DND-41 (cell line): ENCODE measurements at regions not wholly inside any gene's neighbourhood (a gene's known extent, or its start where the extent isn't known, plus 50 kb on each side); places are given as distances from the start of the nearest gene placed in this dataset.
"Not testable (repeated sequence)": the region's sequence is repeated elsewhere in the genome, so short reads cannot be mapped to it uniquely, and the experiment has no call there.

Source experiments
- ATAC-seq: fragments of 200-7000 bp; cut with Tn5 transposase; 3 replicates; pipeline ENCODE4 v1.9.1; 2021; ENCODE audit warnings: low read depth; ENCODE audit not compliant: insufficient read depth
- DNase-seq: peaks from one replicate; pipeline ENCODE4 v3.0.0-alpha.2; 2020
- H2AFZ ChIP-seq: 2 replicates; pipeline ENCODE4 v1.6.0; 2012; ENCODE audit warnings: low read depth, low read length
- H3K27ac ChIP-seq: 2 replicates; pipeline ENCODE4 v1.5.1; 2012; ENCODE audit warnings: low read length, inconsistent platforms
- H3K27me3 ChIP-seq: fragments of 200-600 bp; sonication (generic); 2 replicates; pipeline ENCODE4 v1.6.0; 2012; ENCODE audit warnings: low read length, mild to moderate bottlenecking, inconsistent platforms; ENCODE audit not compliant: insufficient read depth, poor library complexity
- H3K36me3 ChIP-seq: 2 replicates; pipeline ENCODE4 v1.5.1; 2012; ENCODE audit warnings: low read length, inconsistent platforms; ENCODE audit not compliant: insufficient read depth
- H3K4me1 ChIP-seq: 2 replicates; pipeline ENCODE4 v1.5.1; 2012; ENCODE audit warnings: mild to moderate bottlenecking, low read length; ENCODE audit not compliant: insufficient read depth
- H3K4me2 ChIP-seq: 2 replicates; pipeline ENCODE4 v1.6.0; 2012; ENCODE audit warnings: mild to moderate bottlenecking, moderate library complexity, low read length, inconsistent platforms; ENCODE audit not compliant: insufficient read depth
- H3K4me3 ChIP-seq, 2 experiments: fragments of 200-600 bp in 1 of 2; shearing (Covaris generic) in 1 of 2; 2 replicates each; pipeline ENCODE4 v1.5.1; 2012 to 2016; ENCODE audit warnings: inconsistent platforms in 2 of 2, low read length in 2 of 2, mild to moderate bottlenecking in 2 of 2, low read depth in 1 of 2, moderate library complexity in 1 of 2
- H3K79me2 ChIP-seq: 2 replicates; pipeline ENCODE4 v1.6.0; 2012; ENCODE audit warnings: low read length, inconsistent platforms; ENCODE audit not compliant: insufficient read depth
- H3K9ac ChIP-seq: 2 replicates; pipeline ENCODE4 v1.6.0; 2012; ENCODE audit warnings: low read depth, mild to moderate bottlenecking, inconsistent platforms, low read length, moderate library complexity
- H3K9me3 ChIP-seq: 2 replicates; pipeline ENCODE4 v1.5.1; 2012; ENCODE audit warnings: low read length, moderate library complexity, mild to moderate bottlenecking, inconsistent platforms; ENCODE audit not compliant: insufficient read depth, severe bottlenecking
- H4K20me1 ChIP-seq: 2 replicates; pipeline ENCODE4 v1.6.0; 2012; ENCODE audit warnings: low read length; ENCODE audit not compliant: insufficient read depth
- EZH2 ChIP-seq: IDR thresholded peaks from 3 replicates; pipeline ENCODE4 v1.6.1; 2012; ENCODE audit warnings: borderline replicate concordance, low read depth, mild to moderate bottlenecking, moderate library complexity, low read length, inconsistent platforms; ENCODE audit not compliant: severe bottlenecking
- TF ChIP-seq, protein P1 (sequence below): IDR thresholded peaks from 2 replicates; pipeline ENCODE4 v1.5.1; 2012; ENCODE audit warnings: borderline replicate concordance, low read length, moderate library complexity, mild to moderate bottlenecking; ENCODE audit not compliant: poor library complexity, severe bottlenecking; ENCODE audit errors: extremely low read depth

DNA sequence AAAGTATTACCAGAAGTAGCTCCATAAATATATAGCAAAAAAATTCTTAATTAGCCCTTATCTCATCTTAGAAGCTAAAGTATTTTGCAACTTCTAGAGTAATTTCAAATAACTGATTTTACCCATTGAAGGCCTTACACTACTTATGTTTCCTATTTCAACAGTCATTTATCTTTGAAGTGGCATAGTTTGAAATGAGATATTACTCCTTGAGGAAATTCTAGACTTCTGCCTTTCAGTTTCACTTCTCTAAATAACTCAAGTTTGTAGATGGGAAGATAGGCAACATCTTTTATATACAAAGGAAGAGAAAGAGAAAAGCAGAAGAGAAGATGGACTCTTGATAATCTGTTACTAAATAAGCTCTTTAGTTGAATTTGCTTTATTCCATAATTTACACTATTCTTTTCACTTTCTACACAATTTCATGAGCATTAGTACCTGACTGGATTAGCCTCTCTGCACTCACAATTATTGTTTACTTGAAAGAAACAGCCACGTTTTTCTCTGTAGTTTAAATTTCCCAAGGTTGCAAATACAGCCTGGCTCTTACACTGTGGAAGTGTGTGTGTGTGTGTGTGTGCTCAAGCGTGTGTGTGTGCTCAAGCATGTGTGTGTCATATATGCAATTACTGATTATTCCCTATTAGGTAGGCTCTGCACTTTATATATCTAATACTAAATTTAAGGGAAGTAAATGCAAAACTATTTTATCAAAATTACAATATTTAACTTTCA is 60.6 kb upstream of the EMB start:
- TF ChIP-seq EZH2: no peak
- TF ChIP-seq, protein P1, sequence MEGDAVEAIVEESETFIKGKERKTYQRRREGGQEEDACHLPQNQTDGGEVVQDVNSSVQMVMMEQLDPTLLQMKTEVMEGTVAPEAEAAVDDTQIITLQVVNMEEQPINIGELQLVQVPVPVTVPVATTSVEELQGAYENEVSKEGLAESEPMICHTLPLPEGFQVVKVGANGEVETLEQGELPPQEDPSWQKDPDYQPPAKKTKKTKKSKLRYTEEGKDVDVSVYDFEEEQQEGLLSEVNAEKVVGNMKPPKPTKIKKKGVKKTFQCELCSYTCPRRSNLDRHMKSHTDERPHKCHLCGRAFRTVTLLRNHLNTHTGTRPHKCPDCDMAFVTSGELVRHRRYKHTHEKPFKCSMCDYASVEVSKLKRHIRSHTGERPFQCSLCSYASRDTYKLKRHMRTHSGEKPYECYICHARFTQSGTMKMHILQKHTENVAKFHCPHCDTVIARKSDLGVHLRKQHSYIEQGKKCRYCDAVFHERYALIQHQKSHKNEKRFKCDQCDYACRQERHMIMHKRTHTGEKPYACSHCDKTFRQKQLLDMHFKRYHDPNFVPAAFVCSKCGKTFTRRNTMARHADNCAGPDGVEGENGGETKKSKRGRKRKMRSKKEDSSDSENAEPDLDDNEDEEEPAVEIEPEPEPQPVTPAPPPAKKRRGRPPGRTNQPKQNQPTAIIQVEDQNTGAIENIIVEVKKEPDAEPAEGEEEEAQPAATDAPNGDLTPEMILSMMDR: no peak
- H4K20me1 ChIP-seq: no peaks in the 10 kb centered on the region
- ATAC-seq (peak; percentile 95), DNase-seq (peak; percentile 30)
- H3K9me3 ChIP-seq: no peaks in the 10 kb centered on the region
- peak overlapping the region; percentile 48 for H3K9ac ChIP-seq
- peak overlapping the region; percentile 58 for H3K4me2 ChIP-seq
- no peaks in the 10 kb centered on the region for H3K27me3 ChIP-seq
- H3K4me1 ChIP-seq: peaks cover 39% of the 10 kb centered on the region
- H3K4me3 ChIP-seq: peak overlapping the region in 1 of 2 experiments; percentile 34; a peak in 2 of 4 replicates
- no peaks in the 10 kb centered on the region for H3K79me2 ChIP-seq
- H2AFZ ChIP-seq: peak overlapping the region; percentile 46
- no peaks in the 10 kb centered on the region for H3K36me3 ChIP-seq
- peak overlapping the region; percentile 87 for H3K27ac ChIP-seq

DNA sequence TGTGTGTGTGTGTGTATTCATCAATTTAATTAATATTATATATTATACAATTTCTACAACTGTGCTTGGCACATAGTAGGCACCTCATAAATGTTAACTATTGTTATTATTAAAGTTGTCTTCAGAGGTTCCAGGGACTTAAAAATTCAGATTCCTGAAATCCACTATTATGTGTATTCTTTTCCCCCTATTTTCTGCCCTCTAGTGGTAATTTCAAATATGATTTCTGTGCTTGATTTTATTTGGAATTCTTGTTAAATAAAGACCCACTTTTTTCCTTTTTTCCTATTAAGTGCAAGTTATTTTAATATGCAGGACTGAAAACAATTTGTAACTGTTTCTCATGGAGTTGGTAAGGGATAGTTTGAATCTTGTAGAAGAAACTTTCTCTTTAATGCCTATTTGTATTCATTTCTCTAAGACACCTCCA is 72.0 kb upstream of the EMB start:
- not testable (repeated sequence) for H3K9me3 ChIP-seq, H3K79me2 ChIP-seq, H3K4me2 ChIP-seq, H3K27me3 ChIP-seq, H3K4me3 ChIP-seq, DNase-seq, H3K27ac ChIP-seq, H4K20me1 ChIP-seq, H2AFZ ChIP-seq, H3K36me3 ChIP-seq, H3K4me1 ChIP-seq, H3K9ac ChIP-seq
- TF ChIP-seq, protein P1: peak; percentile 59
- ATAC-seq: 0 out of 3 replicates have a peak, but pooled peaks have one; percentile 22

DNA sequence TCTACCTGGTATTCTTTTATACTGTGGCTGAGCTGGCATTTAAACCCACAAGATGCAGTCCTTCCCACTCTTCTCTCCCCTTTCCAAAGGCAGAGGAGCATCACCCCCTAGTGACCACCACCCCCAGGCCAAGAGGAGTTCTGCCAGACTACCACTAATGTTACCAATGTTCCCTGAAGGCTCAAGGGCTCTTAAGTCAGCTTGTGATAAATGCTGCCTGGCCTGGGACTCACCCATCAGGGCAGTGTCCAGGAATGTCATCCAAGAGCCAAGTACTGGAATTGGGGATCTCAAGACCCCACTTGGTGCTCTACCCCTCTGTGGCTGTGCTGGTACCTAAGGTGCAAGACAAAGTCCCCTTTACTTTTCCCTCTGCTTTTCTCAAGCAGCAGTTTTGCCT is 80.0 kb upstream of the EMB start:
- not testable (repeated sequence) for H3K27me3 ChIP-seq, H3K9me3 ChIP-seq, H3K27ac ChIP-seq, H3K79me2 ChIP-seq, H3K4me1 ChIP-seq, DNase-seq, H3K36me3 ChIP-seq, H3K4me3 ChIP-seq, H3K4me2 ChIP-seq, H2AFZ ChIP-seq, ATAC-seq, H3K9ac ChIP-seq, H4K20me1 ChIP-seq

DNA sequence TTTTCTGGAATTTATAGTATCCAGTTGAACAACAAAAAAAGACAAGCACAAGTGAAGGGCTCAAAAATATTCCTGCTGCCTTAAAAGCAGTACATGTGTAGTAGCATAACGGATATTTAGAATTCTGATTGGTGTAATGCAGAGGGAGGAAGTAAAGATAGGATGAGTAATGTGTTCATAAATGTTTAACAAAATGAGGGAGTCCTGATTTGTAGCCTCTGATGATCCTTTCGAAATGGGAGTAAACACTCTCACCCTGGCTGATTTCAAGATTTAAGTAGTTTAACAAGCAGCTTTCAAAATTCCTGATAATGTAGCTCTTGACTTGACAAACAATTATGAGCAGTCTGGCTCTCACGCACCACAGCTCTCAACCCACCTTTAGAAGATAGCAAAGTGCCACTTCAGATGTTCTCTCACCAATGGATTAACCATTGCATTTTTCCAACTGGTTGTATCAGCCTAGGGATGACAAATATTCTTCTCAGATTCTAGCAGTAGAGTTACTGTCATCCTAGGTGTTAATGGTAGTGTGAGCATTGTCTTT is 86.5 kb upstream of the EMB start:
- H3K4me3 ChIP-seq, H3K27me3 ChIP-seq, H3K27ac ChIP-seq, H3K9ac ChIP-seq, H3K4me1 ChIP-seq, H3K4me2 ChIP-seq, H3K79me2 ChIP-seq, H3K36me3 ChIP-seq, DNase-seq, H3K9me3 ChIP-seq, H4K20me1 ChIP-seq, ATAC-seq, H2AFZ ChIP-seq: not testable (repeated sequence)
